ENCODE measurements at regions not wholly inside any gene's neighbourhood (a gene's known extent, or its start where the extent isn't known, plus 50 kb on each side); places are given as distances from the start of the nearest gene placed in this dataset.

- TF ChIP-seq YY1 (IDR thresholded peaks at IDR 0.05; ENCODE audit: low read depth) (no peak), ZBTB7A (IDR thresholded peaks at IDR 0.05; ENCODE audit: low read depth) (no peak), EP300 (IDR thresholded peaks at IDR 0.05; ENCODE audit: borderline replicate concordance) (no peak), EGR1 (IDR thresholded peaks at IDR 0.05) (no peak), USF1 (IDR thresholded peaks at IDR 0.05) (no peak), MAX (IDR thresholded peaks at IDR 0.05) (no peak), CREB1 (IDR thresholded peaks at IDR 0.05; ENCODE audit: low read depth) (no peak), RAD21 (IDR thresholded peaks at IDR 0.05; ENCODE audit: low read depth) (no peak), NFIC (IDR thresholded peaks at IDR 0.05) (no peak), REST (IDR thresholded peaks at IDR 0.05; ENCODE audit: low read depth) (no peak), TEAD4 (IDR thresholded peaks at IDR 0.05) (no peak), CEBPB (IDR thresholded peaks at IDR 0.05) (no peak), TCF12 (IDR thresholded peaks at IDR 0.05; ENCODE audit: low read depth) (no peak), FOXM1 (IDR thresholded peaks at IDR 0.05; ENCODE audit: borderline replicate concordance, low read depth) (no peak), TAF1 (IDR thresholded peaks at IDR 0.05; ENCODE audit: low read depth) (no peak)
These were observed 111.3 kb downstream of the PCDH18 start for GRCh38 chr4:137420901-137421396.

- TF ChIP-seq EGR1 (IDR thresholded peaks at IDR 0.05) = no peak
- no peak for TF ChIP-seq NFIC (IDR thresholded peaks at IDR 0.05)
- no peak for TF ChIP-seq ZBTB7A (IDR thresholded peaks at IDR 0.05; ENCODE audit: low read depth)
- no peak for TF ChIP-seq YY1 (IDR thresholded peaks at IDR 0.05; ENCODE audit: low read depth)
- no peak for TF ChIP-seq RAD21 (IDR thresholded peaks at IDR 0.05; ENCODE audit: low read depth)
- TF ChIP-seq FOXM1 (IDR thresholded peaks at IDR 0.05; ENCODE audit: borderline replicate concordance, low read depth) = no peak
- TF ChIP-seq TEAD4 (IDR thresholded peaks at IDR 0.05) = no peak
These were observed 114.6 kb downstream of the PCDH18 start for GRCh38 chr4:137417676-137418075.

- TF ChIP-seq TCF12 (IDR thresholded peaks at IDR 0.05; ENCODE audit: low read depth) = no peak
- TF ChIP-seq FOXM1 (IDR thresholded peaks at IDR 0.05; ENCODE audit: borderline replicate concordance, low read depth) = no peak
- no peak for TF ChIP-seq TEAD4 (IDR thresholded peaks at IDR 0.05)
- no peak for TF ChIP-seq YY1 (IDR thresholded peaks at IDR 0.05; ENCODE audit: low read depth)
- no peak for TF ChIP-seq EGR1 (IDR thresholded peaks at IDR 0.05)
- no peak for TF ChIP-seq TAF1 (IDR thresholded peaks at IDR 0.05; ENCODE audit: low read depth)
- TF ChIP-seq ZBTB7A (IDR thresholded peaks at IDR 0.05; ENCODE audit: low read depth) = no peak
- no peak for TF ChIP-seq MAX (IDR thresholded peaks at IDR 0.05)
- TF ChIP-seq NFIC (IDR thresholded peaks at IDR 0.05) = no peak
- no peak for TF ChIP-seq CREB1 (IDR thresholded peaks at IDR 0.05; ENCODE audit: low read depth)
- no peak for TF ChIP-seq USF1 (IDR thresholded peaks at IDR 0.05)
- no peak for TF ChIP-seq CEBPB (IDR thresholded peaks at IDR 0.05)
- no peak for TF ChIP-seq EP300 (IDR thresholded peaks at IDR 0.05; ENCODE audit: borderline replicate concordance)
- TF ChIP-seq RAD21 (IDR thresholded peaks at IDR 0.05; ENCODE audit: low read depth) = no peak
These were observed 117.5 kb downstream of the PCDH18 start for GRCh38 chr4:137414802-137415201.

- no peak for TF ChIP-seq CREB1 (IDR thresholded peaks at IDR 0.05; ENCODE audit: low read depth)
These were observed 123.6 kb downstream of the PCDH18 start for GRCh38 chr4:137408527-137409177.

GRCh38 chr4:137394018-137394417 is 138.3 kb downstream of the PCDH18 start:
- TF ChIP-seq NFIC (IDR thresholded peaks at IDR 0.05) = 0 out of 2 replicates have a peak, but pooled peaks have one; percentile 11
- TF ChIP-seq TEAD4 (IDR thresholded peaks at IDR 0.05) = no peak

- TF ChIP-seq EGR1 (IDR thresholded peaks at IDR 0.05) (no peak), FOXM1 (IDR thresholded peaks at IDR 0.05; ENCODE audit: borderline replicate concordance, low read depth) (no peak), TEAD4 (IDR thresholded peaks at IDR 0.05) (no peak), TCF12 (IDR thresholded peaks at IDR 0.05; ENCODE audit: low read depth) (no peak), REST (IDR thresholded peaks at IDR 0.05; ENCODE audit: low read depth) (no peak), YY1 (IDR thresholded peaks at IDR 0.05; ENCODE audit: low read depth) (no peak), TAF1 (IDR thresholded peaks at IDR 0.05; ENCODE audit: low read depth) (no peak), NFIC (IDR thresholded peaks at IDR 0.05) (no peak), USF1 (IDR thresholded peaks at IDR 0.05) (no peak), RAD21 (IDR thresholded peaks at IDR 0.05; ENCODE audit: low read depth) (no peak), CREB1 (IDR thresholded peaks at IDR 0.05; ENCODE audit: low read depth) (no peak), EP300 (IDR thresholded peaks at IDR 0.05; ENCODE audit: borderline replicate concordance) (no peak), ZBTB7A (IDR thresholded peaks at IDR 0.05; ENCODE audit: low read depth) (no peak), MAX (IDR thresholded peaks at IDR 0.05) (no peak), CEBPB (IDR thresholded peaks at IDR 0.05) (no peak)
These were observed 139.2 kb downstream of the PCDH18 start for GRCh38 chr4:137393044-137393443.

All from Ishikawa (cell line).